HCEC 1CT (cell line): ENCODE measurements at regions not wholly inside any gene's neighbourhood (a gene's known extent, or its start where the extent isn't known, plus 50 kb on each side); places are given as distances from the start of the nearest gene placed in this dataset.
A peak's percentile ranks its signal among the peaks of the same experiment; 100 is the strongest.

Experiments
- DNase-seq: peaks from one replicate; pipeline ENCODE4 v3.0.0-alpha.2; 2017

- DNase-seq: no peak
These were observed 245.2 kb downstream of the LTN1 start for GRCh38 chr21:28747464-28747863.

- DNase-seq: no peak
These were observed 246.5 kb downstream of the LTN1 start for GRCh38 chr21:28746166-28746565.

GRCh38 chr21:28745131-28746016 is 247.3 kb downstream of the LTN1 start:
- DNase-seq: peak; percentile 81

GRCh38 chr21:28743723-28744122 is 249.0 kb downstream of the LTN1 start:
- no peak for DNase-seq

GRCh38 chr21:28742527-28742926 is 250.2 kb downstream of the LTN1 start:
- DNase-seq: peak; percentile 36

GRCh38 chr21:28740125-28740524 is 252.6 kb downstream of the LTN1 start:
- DNase-seq: no peak

- no peak for DNase-seq
These were observed 253.8 kb downstream of the LTN1 start for GRCh38 chr21:28738882-28739281.

- DNase-seq: no peak
These were observed 254.3 kb downstream of the LTN1 start for GRCh38 chr21:28738420-28738704.

GRCh38 chr21:28737674-28738419 is 254.8 kb downstream of the LTN1 start:
- DNase-seq: no peak

GRCh38 chr21:28734522-28735175 is 258.0 kb downstream of the LTN1 start:
- DNase-seq: no peak

- no peak for DNase-seq
These were observed 260.9 kb downstream of the LTN1 start for GRCh38 chr21:28731700-28732321.

GRCh38 chr21:28729887-28730286 is 262.8 kb downstream of the LTN1 start:
- DNase-seq: no peak

GRCh38 chr21:28727809-28728208 is 264.9 kb downstream of the LTN1 start:
- no peak for DNase-seq

GRCh38 chr21:28725396-28725795 is 267.3 kb downstream of the LTN1 start:
- DNase-seq: no peak

GRCh38 chr21:28723646-28724045 is 269.0 kb downstream of the LTN1 start:
- no peak for DNase-seq

GRCh38 chr21:28719723-28720122 is 273.0 kb downstream of the LTN1 start:
- DNase-seq: no peak

- peak; percentile 76 for DNase-seq
These were observed 277.8 kb downstream of the LTN1 start for GRCh38 chr21:28714777-28715464.

GRCh38 chr21:28712411-28712810 is 280.3 kb downstream of the LTN1 start:
- no peak for DNase-seq

GRCh38 chr21:28705616-28706015 is 287.1 kb downstream of the LTN1 start:
- DNase-seq: no peak

GRCh38 chr21:28704746-28705145 is 287.9 kb downstream of the LTN1 start:
- no peak for DNase-seq

- DNase-seq: no peak
These were observed 288.8 kb downstream of the LTN1 start for GRCh38 chr21:28703861-28704260.

GRCh38 chr21:28699596-28700259 is 292.9 kb downstream of the LTN1 start:
- DNase-seq: no peak
